ENCODE measurements at regions not wholly inside any gene's neighbourhood (a gene's known extent, or its start where the extent isn't known, plus 50 kb on each side); places are given as distances from the start of the nearest gene placed in this dataset.

GRCh38 chr2:6352247-6352646, 513.5 kb downstream of the CMPK2 start:
- no peak for DNase-seq (ENCODE audit: low spot score)
- intact Hi-C loops (cut with DNase I), result no loop called here

DNA sequence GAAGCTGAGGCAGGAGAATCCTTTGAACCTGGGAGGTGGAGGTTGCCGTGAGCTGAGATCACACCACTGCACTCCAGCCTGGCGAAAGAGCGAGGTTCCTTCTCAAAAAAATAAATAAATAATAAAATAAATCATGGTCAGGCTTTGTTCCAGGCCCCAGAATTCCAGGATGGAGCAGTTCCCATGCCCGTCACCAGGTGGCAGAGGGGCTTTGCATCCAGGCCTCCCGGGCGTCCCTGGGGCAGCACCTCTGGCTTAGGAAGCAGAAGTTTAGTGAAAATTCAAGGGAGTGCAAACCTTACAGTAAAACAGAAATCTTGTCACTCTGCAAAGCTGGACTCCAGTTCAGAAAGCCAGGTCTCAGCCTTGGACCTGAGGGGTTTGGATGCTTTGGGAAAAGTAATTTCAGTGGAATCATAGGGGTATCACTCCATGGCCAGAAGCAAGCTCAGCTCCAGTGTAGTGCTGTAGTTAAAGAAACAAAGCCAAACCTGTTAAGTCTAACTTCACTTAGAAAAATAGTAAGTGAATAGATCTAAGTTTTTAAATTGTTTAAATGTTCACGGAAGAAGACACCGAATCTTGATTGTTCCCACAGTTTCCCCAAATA, 512.7 kb downstream of the CMPK2 start:
- no peak for DNase-seq (ENCODE audit: low spot score)
- intact Hi-C loops (cut with DNase I), result no loop called here

- DNase-seq (ENCODE audit: low spot score), result no peak
- intact Hi-C loops (cut with DNase I), result no loop called here
Observed at GRCh38 chr2:6353669-6354068, 512.0 kb downstream of the CMPK2 start.

DNA sequence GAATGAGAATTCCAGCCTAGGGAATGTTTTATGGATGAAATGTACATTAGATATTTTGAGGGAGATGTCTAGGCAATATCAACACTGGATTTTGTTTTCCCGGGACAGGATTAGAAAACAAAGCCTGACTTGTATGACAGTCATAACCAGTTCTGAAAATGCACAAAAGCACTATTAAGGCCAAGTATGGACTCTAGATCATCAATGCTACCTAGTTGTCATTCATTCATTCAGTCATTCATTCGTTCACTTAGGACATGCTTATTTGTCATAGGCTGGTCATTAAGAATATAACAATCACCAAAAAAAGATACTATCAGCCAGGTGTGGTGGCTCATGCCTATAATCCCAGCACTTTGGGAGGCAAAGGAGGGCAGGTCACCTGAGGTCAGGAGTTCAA, 511.2 kb downstream of the CMPK2 start:
- DNase-seq (ENCODE audit: low spot score), result no peak
- intact Hi-C loops (cut with DNase I), result no loop called here

DNA sequence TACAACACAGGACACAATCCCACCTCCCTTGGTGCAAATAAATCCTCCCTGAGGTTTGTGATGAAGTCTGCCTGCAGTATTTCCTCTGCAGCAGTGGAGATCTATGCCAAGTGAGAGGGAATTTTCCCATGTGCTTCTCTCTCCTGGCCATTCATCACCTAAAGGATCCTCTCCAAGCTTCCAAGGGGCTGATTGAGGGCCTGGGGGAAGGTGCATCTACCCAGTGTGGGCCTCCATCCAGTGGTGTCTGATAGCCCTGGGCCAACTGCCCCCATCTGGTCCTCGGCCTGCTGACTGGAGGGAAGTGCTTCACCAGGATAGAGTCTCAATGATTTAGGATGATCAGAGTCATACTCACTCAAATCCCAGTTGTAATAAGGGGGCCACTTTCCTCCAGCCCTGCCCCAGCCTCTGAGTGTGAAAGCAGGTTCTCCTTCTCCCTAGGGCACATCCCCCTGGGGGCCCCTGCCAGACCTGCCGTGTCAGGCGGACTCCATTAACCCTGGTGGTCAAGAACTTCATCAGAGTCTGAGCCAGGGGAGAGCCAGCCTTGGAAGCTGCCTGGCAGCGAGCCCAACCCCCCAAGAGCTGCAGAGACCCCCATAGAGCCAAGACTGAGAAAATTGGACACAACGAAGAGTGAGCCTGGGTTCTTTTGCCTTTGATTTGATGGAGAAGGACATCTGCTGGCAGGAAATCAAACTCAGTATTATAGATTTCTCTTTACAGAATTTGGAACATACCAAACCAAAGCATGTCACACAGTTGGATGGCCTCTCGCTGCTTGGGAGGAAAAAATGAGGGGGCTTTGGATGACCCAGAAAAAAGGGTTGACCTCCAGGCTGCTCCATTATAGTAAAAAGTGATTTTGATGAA, 509.6 kb downstream of the CMPK2 start:
- no peak for DNase-seq (ENCODE audit: low spot score)
- intact Hi-C loops (cut with DNase I), result no loop called here

GRCh38 chr2:6358546-6358945, 507.2 kb downstream of the CMPK2 start:
- DNase-seq (ENCODE audit: low spot score), result no peak
- intact Hi-C loops (cut with DNase I), result no loop called here

DNA sequence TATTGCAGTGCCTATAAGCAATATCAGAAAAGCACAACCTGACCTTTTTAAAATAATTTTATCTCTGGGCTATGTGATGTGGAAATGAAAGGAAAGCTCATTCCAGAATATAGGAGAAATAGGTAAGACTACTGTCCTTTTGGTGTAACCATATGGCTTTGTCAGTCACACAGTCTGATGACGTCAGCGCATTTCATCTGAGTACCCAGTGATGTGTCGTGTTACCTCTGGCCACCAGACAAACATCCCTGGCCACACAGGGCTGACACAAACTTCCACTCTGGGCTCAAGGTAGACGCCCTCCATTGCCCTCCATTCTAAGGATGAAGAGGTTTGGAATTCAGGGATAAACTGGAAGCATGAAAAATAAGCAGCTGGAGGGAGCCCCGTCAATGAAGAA, 506.7 kb downstream of the CMPK2 start:
- intact Hi-C loops (cut with DNase I), result no loop called here
- no peak for DNase-seq (ENCODE audit: low spot score)

DNA sequence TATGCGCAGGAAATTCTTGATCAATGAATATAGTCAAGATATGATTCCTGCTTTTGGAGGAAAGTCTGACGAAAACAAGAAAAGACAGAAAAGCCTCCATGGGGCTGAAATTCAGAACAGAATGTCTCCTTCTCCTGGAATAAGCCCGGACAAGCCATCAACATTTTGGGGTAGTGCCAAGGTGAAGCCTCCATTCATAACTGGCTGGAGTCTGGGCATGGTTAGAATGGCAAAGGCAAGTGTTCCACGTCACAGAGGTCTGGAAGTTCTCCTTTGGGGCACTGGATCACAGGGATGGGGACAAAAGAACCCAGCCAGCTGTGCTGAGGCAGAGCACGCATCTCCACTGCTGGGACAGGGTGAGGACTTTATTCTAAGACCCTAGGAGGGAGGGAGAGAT, 505.7 kb downstream of the CMPK2 start:
- intact Hi-C loops (cut with DNase I), result no loop called here
- no peak for DNase-seq (ENCODE audit: low spot score)

GRCh38 chr2:6362671-6363450, 502.8 kb downstream of the CMPK2 start:
- DNase-seq (ENCODE audit: low spot score), result no peak
- intact Hi-C loops (cut with DNase I), result no loop called here

DNA sequence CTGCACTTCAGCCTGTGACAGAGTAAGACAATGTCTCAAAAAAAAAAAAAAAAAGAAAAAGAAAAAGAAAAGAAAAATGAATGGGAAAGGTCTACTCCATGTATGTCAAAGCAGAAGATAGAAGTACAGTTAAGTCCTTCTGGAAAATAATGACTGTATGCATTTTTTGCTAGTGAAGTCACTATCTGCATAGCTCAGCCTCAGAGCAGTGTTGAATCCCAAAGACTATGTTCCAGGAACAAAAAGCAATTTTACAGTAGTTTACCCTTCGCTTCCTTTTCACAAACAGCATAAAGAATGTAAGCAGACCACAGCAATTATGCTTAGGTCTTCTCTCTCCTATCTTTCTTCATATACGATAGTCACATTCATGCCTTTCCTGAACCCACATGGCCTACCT, 497.4 kb downstream of the CMPK2 start:
- DNase-seq (ENCODE audit: low spot score), result no peak
- intact Hi-C loops (cut with DNase I), result no loop called here

DNA sequence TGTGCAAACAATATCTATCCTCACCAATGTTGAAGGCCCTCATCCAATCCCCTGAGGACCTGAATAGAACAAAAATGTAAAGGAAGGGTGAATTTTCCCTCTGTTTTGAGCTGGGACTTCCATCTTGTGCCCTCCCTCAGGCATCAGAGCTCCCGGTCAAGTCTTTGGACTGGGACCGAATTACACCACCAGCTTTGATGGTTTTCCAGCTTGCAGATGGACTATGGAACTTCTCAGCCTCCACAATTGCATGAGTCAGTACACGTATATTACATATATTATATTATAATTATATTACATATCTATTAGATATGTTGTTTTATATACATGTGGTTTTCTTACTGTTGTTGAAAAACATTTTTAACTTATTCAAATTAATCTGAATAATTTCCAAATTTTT, 496.4 kb downstream of the CMPK2 start:
- intact Hi-C loops (cut with DNase I), result no loop called here
- DNase-seq (ENCODE audit: low spot score), result no peak

- intact Hi-C loops (cut with DNase I), result no loop called here
- DNase-seq (ENCODE audit: low spot score), result no peak
Observed at GRCh38 chr2:6370753-6371551, 494.8 kb downstream of the CMPK2 start.

- intact Hi-C loops (cut with DNase I), result no loop called here
Observed at GRCh38 chr2:6372317-6372901, 493.3 kb downstream of the CMPK2 start.

GRCh38 chr2:6381326-6381725, 484.4 kb downstream of the CMPK2 start:
- intact Hi-C loops (cut with DNase I), result no loop called here
- DNase-seq (ENCODE audit: low spot score), result no peak

More at GRCh38 chr2:6372317-6372901, 493.3 kb downstream of the CMPK2 start:
- DNase-seq (ENCODE audit: low spot score), result no peak

DNA sequence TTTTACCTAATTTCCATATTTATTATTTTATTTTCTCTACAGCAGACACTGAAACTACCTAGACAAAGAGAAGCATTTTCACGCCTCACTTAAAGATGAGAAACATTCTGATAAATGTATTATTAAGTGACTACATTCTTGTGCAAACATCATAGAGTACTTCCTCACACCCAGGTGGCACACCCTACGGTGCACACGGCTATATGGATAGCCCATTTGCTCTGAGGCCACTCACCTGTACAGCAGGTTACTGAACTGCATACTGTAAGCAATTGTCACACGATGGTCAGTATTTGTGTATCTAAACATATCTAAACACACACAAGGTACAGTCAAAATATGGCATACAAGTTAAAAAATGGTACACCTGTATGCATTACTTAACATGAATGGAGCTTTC, 481.4 kb downstream of the CMPK2 start:
- intact Hi-C loops (cut with DNase I), result no loop called here
- DNase-seq (ENCODE audit: low spot score), result no peak

- no peak for DNase-seq (ENCODE audit: low spot score)
- intact Hi-C loops (cut with DNase I), result no loop called here
Observed at GRCh38 chr2:6392354-6392753, 473.4 kb downstream of the CMPK2 start.

DNA sequence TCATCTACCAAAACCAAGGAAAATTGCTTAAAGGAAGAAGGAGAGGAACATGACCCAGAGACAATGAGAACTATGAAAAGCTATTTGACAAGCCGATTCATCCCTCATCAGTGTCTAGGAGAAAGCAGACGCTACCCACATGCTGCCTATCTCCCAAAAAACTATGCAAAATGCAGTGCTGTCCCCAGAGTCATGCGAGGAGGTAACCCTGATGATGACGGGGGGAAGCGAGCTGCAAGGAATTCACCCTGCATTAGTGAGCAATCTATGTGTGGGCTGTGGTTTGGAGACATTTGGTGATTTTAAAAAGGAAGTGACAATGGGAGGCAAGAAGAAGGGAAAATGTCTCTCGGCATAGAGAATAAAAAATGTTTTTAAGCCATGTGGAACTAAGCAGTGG, 472.7 kb downstream of the CMPK2 start:
- intact Hi-C loops (cut with DNase I), result no loop called here
- no peak for DNase-seq (ENCODE audit: low spot score)

- no peak for DNase-seq (ENCODE audit: low spot score)
- intact Hi-C loops (cut with DNase I), result no loop called here
Observed at GRCh38 chr2:6393819-6394218, 471.9 kb downstream of the CMPK2 start.

GRCh38 chr2:6394276-6394675, 471.4 kb downstream of the CMPK2 start:
- DNase-seq (ENCODE audit: low spot score), result no peak

More at GRCh38 chr2:6394276-6394675, 471.4 kb downstream of the CMPK2 start:
- intact Hi-C loops (cut with DNase I), result no loop called here

All from posterior vena cava (tissue), 2 donors.